H9 (cell line): ENCODE measurements at regions not wholly inside any gene's neighbourhood (a gene's known extent, or its start where the extent isn't known, plus 50 kb on each side); places are given as distances from the start of the nearest gene placed in this dataset.

Experiments used
- DNase-seq: peaks from one replicate; pipeline ENCODE4 v3.0.0-alpha.2; 2017
- H2AFZ ChIP-seq: one replicate; pipeline ENCODE4 v1.6.1; 2013; ENCODE audit warnings: mild to moderate bottlenecking, low read length, control low read depth, moderate library complexity
- H2AK5ac ChIP-seq: 2 replicates; pipeline ENCODE4 v1.6.1; 2013; ENCODE audit warnings: low read length, control low read depth, mixed read lengths; ENCODE audit not compliant: insufficient read length
- H2BK120ac ChIP-seq: one replicate; pipeline ENCODE4 v1.6.1; 2013; ENCODE audit warnings: low read depth, mild to moderate bottlenecking, low read length, control low read depth, inconsistent platforms; ENCODE audit not compliant: poor library complexity, severe bottlenecking
- H2BK12ac ChIP-seq: 2 replicates; pipeline ENCODE4 v1.6.1; 2013; ENCODE audit warnings: low read length, control low read depth, mixed read lengths, low read depth; ENCODE audit not compliant: insufficient read length
- H2BK15ac ChIP-seq: 2 replicates; pipeline ENCODE4 v1.6.1; 2013; ENCODE audit warnings: low read depth, low read length, control low read depth
- H2BK20ac ChIP-seq: one replicate; pipeline ENCODE4 v1.6.1; 2013; ENCODE audit warnings: low read depth, mild to moderate bottlenecking, low read length, control low read depth, inconsistent platforms; ENCODE audit not compliant: poor library complexity, severe bottlenecking
- H2BK5ac ChIP-seq: 2 replicates; pipeline ENCODE4 v1.6.1; 2013; ENCODE audit warnings: low read length, control low read depth, mixed read lengths; ENCODE audit not compliant: insufficient read length
- H3K14ac ChIP-seq: 2 replicates; pipeline ENCODE4 v1.6.1; 2013; ENCODE audit warnings: low read length, control low read depth; ENCODE audit not compliant: insufficient read depth
- H3K18ac ChIP-seq: 2 replicates; pipeline ENCODE4 v1.6.1; 2013; ENCODE audit warnings: low read depth, mild to moderate bottlenecking, mixed read lengths, low read length, control low read depth; ENCODE audit not compliant: insufficient read length
- H3K23ac ChIP-seq: 2 replicates; pipeline ENCODE4 v1.6.1; 2013; ENCODE audit warnings: low read length, control low read depth, mixed read lengths, low read depth; ENCODE audit not compliant: insufficient read length
- H3K23me2 ChIP-seq: 2 replicates; pipeline ENCODE4 v1.6.1; 2013; ENCODE audit warnings: low read depth, mild to moderate bottlenecking, mixed read lengths, low read length, control low read depth; ENCODE audit not compliant: insufficient read length, poor library complexity, severe bottlenecking
- H3K27ac ChIP-seq: 2 replicates; pipeline ENCODE4 v1.5.1; 2013; ENCODE audit warnings: low read length, control low read depth, mixed read lengths, low read depth; ENCODE audit not compliant: insufficient read length
- H3K27me3 ChIP-seq: 2 replicates; pipeline ENCODE4 v1.6.1; 2013; ENCODE audit warnings: low read length, control low read depth, inconsistent platforms; ENCODE audit not compliant: insufficient read depth
- H3K4ac ChIP-seq: 2 replicates; pipeline ENCODE4 v1.6.1; 2013; ENCODE audit warnings: low read depth, mild to moderate bottlenecking, control low read depth, inconsistent platforms, low read length, moderate library complexity
- H3K4me1 ChIP-seq: 2 replicates; pipeline ENCODE4 v1.6.1; 2013; ENCODE audit warnings: low read length, control low read depth, inconsistent platforms; ENCODE audit not compliant: insufficient read depth
- H3K4me2 ChIP-seq: 2 replicates; pipeline ENCODE4 v1.6.1; 2013; ENCODE audit warnings: low read length, control low read depth, mixed read lengths; ENCODE audit not compliant: insufficient read length, insufficient read depth
- H3K56ac ChIP-seq: 2 replicates; pipeline ENCODE4 v1.6.1; 2013; ENCODE audit warnings: low read depth, mild to moderate bottlenecking, mixed read lengths, low read length, control low read depth; ENCODE audit not compliant: insufficient read length
- H3K79me1 ChIP-seq: 2 replicates; pipeline ENCODE4 v1.6.1; 2013; ENCODE audit warnings: low read depth, mild to moderate bottlenecking, moderate library complexity, low read length, control low read depth, inconsistent platforms; ENCODE audit not compliant: insufficient read depth, poor library complexity, severe bottlenecking
- H3K79me2 ChIP-seq: 2 replicates; pipeline ENCODE4 v1.6.1; 2013; ENCODE audit warnings: low read length, control low read depth, inconsistent platforms; ENCODE audit not compliant: insufficient read depth
- H3K9ac ChIP-seq: 2 replicates; pipeline ENCODE4 v1.6.1; 2013; ENCODE audit warnings: low read length, control low read depth, mixed read lengths; ENCODE audit not compliant: insufficient read length; ENCODE audit errors: extremely low read depth
- H3K9me3 ChIP-seq: one replicate; pipeline ENCODE4 v1.6.1; 2013; ENCODE audit warnings: low read depth, low read length, inconsistent platforms; ENCODE audit not compliant: control insufficient read depth
- H3T11ph ChIP-seq: one replicate; pipeline ENCODE4 v1.6.1; 2013; ENCODE audit warnings: mild to moderate bottlenecking, low read length, control low read depth, inconsistent platforms
- H4K20me1 ChIP-seq: one replicate; pipeline ENCODE4 v1.6.1; 2013; ENCODE audit not compliant: control insufficient read depth, insufficient read length, insufficient read depth
- H4K5ac ChIP-seq: 2 replicates; pipeline ENCODE4 v1.6.1; 2013; ENCODE audit warnings: low read depth, mild to moderate bottlenecking, mixed read lengths, low read length, control low read depth; ENCODE audit not compliant: insufficient read length
- H4K8ac ChIP-seq: replicated peaks from 2 replicates; pipeline ENCODE4 v1.6.1; 2013; ENCODE audit warnings: low read length, control low read depth, mixed read lengths, low read depth; ENCODE audit not compliant: insufficient read length
- H4K91ac ChIP-seq: 2 replicates; pipeline ENCODE4 v1.6.1; 2013; ENCODE audit warnings: low read depth, mild to moderate bottlenecking, moderate library complexity, mixed read lengths, low read length, control low read depth; ENCODE audit not compliant: insufficient read length
- H3K27ac Mint-ChIP-seq, 3 experiments: 2 replicates in 2 of 3; 3 replicates in 1 of 3; pipeline ENCODE4 v1.8.0; 2020 to 2021; ENCODE audit warnings: mixed read lengths in 3 of 3, mild to moderate bottlenecking in 1 of 3, moderate library complexity in 1 of 3
- H3K27me3 Mint-ChIP-seq: 2 replicates; pipeline ENCODE4 v1.8.0; 2021; ENCODE audit warnings: low read depth, mild to moderate bottlenecking, moderate library complexity, mixed read lengths
- H3K36me3 Mint-ChIP-seq, 3 experiments: 2 replicates in 2 of 3; 3 replicates in 1 of 3; pipeline ENCODE4 v1.8.0; 2020 to 2021; ENCODE audit warnings: low read depth in 3 of 3, mixed read lengths in 3 of 3; ENCODE audit not compliant: insufficient read depth in 1 of 3
- H3K4me1 Mint-ChIP-seq, 2 experiments: 2 replicates each; pipeline ENCODE4 v1.8.0; 2020; ENCODE audit warnings: mixed read lengths in 2 of 2
- H3K4me3 Mint-ChIP-seq, 2 experiments: 2 replicates in 1 of 2; 3 replicates in 1 of 2; pipeline ENCODE4 v1.8.0; 2020 to 2021; ENCODE audit warnings: mild to moderate bottlenecking in 2 of 2, mixed read lengths in 2 of 2, moderate library complexity in 1 of 2
- H3K9me3 Mint-ChIP-seq, 2 experiments: 2 replicates in 1 of 2; 3 replicates in 1 of 2; pipeline ENCODE4 v1.8.0; 2020; ENCODE audit warnings: mild to moderate bottlenecking in 2 of 2, mixed read lengths in 2 of 2, moderate library complexity in 1 of 2
- CTCF ChIP-seq: fragments of 200-600 bp; sonication (generic); conservative IDR thresholded peaks from 3 replicates; pipeline ENCODE4 v1.8.0; 2021; ENCODE audit warnings: antibody characterized with exemption, mild to moderate bottlenecking
- WGBS: extraction: QIAGEN DNeasy Blood & Tissue Kit; methylation state at CpG from one replicate; pipeline ENCODE4 v1.1.7; 2013; ENCODE audit warnings: missing lambda C conversion rate, low lambda C conversion rate, mixed read lengths; ENCODE audit not compliant: insufficient read length; ENCODE audit errors: extremely low coverage; 5-methylcytosine and 5-hydroxymethylcytosine counted together

DNA sequence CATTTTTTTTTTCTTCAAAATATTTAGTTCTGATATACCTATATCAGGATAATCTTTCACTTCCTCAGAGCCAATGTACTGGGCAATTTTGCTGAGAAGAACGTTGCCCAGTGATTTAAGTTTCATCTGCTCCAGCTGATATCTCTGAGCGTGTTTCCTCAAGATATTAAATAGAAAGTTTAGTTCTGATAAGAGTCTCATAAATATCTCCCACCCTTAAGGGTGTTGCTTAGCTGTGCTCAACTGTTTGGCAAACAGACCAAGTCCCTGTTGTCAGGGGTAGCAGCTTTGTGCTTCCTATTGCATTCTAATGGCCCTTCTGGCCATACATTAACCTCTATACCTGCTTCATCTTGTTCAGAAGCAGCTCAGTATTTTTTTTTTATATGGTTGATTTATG lies 84.7 kb upstream of the GPR141 start:
- no peak overlapping the region for H2BK5ac ChIP-seq
- no peak overlapping the region for H3T11ph ChIP-seq
- H3K27me3 ChIP-seq = no peaks in the 10 kb centered on the region
- no peak overlapping the region for H3K27ac Mint-ChIP-seq
- H3K9ac ChIP-seq = no peak overlapping the region
- H3K4ac ChIP-seq = no peak overlapping the region
- no peaks in the 10 kb centered on the region for H4K20me1 ChIP-seq
- no peaks in the 10 kb centered on the region for H3K79me1 ChIP-seq
- no peak overlapping the region for H2BK12ac ChIP-seq
- no CpG with 5 or more reads among the region's 2 CpGs for WGBS
- H3K4me3 Mint-ChIP-seq = no peak overlapping the region
- no peak overlapping the region for H2BK15ac ChIP-seq
- no peak overlapping the region for H4K5ac ChIP-seq
- no peak overlapping the region for H3K14ac ChIP-seq
- no peaks in the 10 kb centered on the region for H3K79me2 ChIP-seq
- H2AFZ ChIP-seq = no peak overlapping the region
- no peaks in the 10 kb centered on the region for H3K23me2 ChIP-seq
- H3K9me3 ChIP-seq = no peaks in the 10 kb centered on the region
- TF ChIP-seq CTCF = no peak
- H2AK5ac ChIP-seq = no peak overlapping the region
- no peak overlapping the region for H3K23ac ChIP-seq
- no peak overlapping the region for H3K56ac ChIP-seq
- no peak overlapping the region for H4K8ac ChIP-seq
- H3K4me1 Mint-ChIP-seq = no peaks in the 10 kb centered on the region
- peaks cover 0 to under 1% (median 0%) of the 10 kb centered on the region in 3 experiments; a peak in 1 of 7 replicates for H3K36me3 Mint-ChIP-seq
- no peak for DNase-seq
- H3K18ac ChIP-seq = no peak overlapping the region
- H3K27ac ChIP-seq = no peak overlapping the region
- peaks cover under 1 to 1% of the 10 kb centered on the region in 2 experiments; a peak in 3 of 5 replicates for H3K9me3 Mint-ChIP-seq
- H2BK120ac ChIP-seq = no peak overlapping the region
- no peak overlapping the region for H2BK20ac ChIP-seq
- no peaks in the 10 kb centered on the region for H3K4me1 ChIP-seq
- no peak overlapping the region for H3K4me2 ChIP-seq
- H4K91ac ChIP-seq = no peak overlapping the region
- no peaks in the 10 kb centered on the region; the same call in 1 of the 2 replicates for H3K27me3 Mint-ChIP-seq
